ENCODE measurements at regions not wholly inside any gene's neighbourhood (a gene's known extent, or its start where the extent isn't known, plus 50 kb on each side); places are given as distances from the start of the nearest gene placed in this dataset.

DNA sequence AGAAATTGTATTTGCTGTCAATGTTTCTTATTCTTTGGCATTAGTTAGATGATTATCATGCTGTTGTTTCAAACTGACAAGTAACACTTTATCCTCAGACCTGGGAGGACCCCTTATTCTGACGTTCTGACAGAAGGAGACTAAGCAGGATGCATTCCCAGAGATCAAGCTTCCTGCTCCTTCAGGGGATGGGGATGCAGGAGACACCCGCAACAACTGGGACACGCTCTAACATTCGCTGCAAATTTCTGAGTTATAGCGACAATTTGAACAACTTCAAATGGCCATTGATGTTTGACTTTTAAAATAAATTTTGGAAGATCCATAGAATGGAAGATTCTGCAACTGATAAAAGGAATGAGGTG is 69.0 kb upstream of the ZNF184 start (continued):
- TF ChIP-seq CREB5 (CRISPR knock-in tag; IDR thresholded peaks at IDR 0.05; ENCODE audit: low read depth) (no peak), ARNTL (CRISPR knock-in tag; IDR thresholded peaks at IDR 0.05; ENCODE audit: borderline replicate concordance, low read depth) (no peak), TOX (CRISPR knock-in tag; IDR thresholded peaks at IDR 0.05; ENCODE audit: borderline replicate concordance) (no peak)

DNA sequence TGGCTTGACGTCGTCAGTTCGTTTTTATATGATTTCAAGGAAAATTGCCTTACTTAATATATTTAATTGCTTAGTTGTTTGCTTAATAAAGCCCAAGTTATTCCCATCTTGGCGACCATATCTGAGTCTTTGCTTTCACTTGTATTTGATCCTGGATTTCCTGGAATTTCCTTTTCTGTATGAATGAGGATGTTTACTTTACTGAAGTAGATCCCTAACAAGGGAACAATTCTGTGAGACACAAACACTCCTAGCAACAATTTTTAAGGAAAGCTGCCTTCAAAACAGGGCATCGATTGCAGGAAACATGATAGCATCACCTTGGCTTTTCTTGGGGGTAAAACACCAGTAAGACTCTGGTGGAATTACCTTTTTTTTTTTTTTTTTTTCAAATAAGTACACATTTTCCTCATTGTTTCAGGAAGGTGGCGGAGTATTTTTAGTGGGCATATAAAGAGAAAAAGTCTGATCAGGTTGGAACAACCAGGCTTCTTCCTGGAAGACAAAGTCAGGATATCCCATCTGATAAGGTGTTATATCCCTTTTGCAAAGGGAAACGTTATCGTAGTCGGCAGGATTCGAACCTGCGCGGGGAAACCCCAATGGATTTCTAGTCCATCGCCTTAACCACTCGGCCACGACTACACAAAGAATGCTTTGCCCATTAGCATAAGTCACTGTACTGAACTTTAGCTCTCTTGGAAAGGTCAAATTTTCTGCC is 68.5 kb upstream of the ZNF184 start:
- no peak for ATAC-seq
- TF ChIP-seq CREB5 (CRISPR knock-in tag; IDR thresholded peaks at IDR 0.05; ENCODE audit: low read depth) (no peak), ZFP30 (CRISPR knock-in tag; IDR thresholded peaks at IDR 0.05) (no peak), ARNTL (CRISPR knock-in tag; IDR thresholded peaks at IDR 0.05; ENCODE audit: borderline replicate concordance, low read depth) (no peak), TCF4 (CRISPR knock-in tag; IDR thresholded peaks at IDR 0.05; ENCODE audit: borderline replicate concordance) (no peak), ZNF70 (CRISPR knock-in tag; IDR thresholded peaks at IDR 0.05) (no peak), ZC3H10 (CRISPR knock-in tag; IDR thresholded peaks at IDR 0.05) (no peak), ZFP3 (CRISPR knock-in tag; IDR thresholded peaks at IDR 0.05) (no peak), PPARA (CRISPR knock-in tag; IDR thresholded peaks at IDR 0.05; ENCODE audit: borderline replicate concordance) (no peak), CSDC2 (CRISPR knock-in tag; IDR thresholded peaks at IDR 0.05) (no peak), ISL1 (CRISPR knock-in tag; IDR thresholded peaks at IDR 0.05) (no peak), ESRRG (CRISPR knock-in tag; IDR thresholded peaks at IDR 0.05) (no peak), TOX (CRISPR knock-in tag; IDR thresholded peaks at IDR 0.05; ENCODE audit: borderline replicate concordance) (no peak)
- TF ChIP-seq, protein P1, sequence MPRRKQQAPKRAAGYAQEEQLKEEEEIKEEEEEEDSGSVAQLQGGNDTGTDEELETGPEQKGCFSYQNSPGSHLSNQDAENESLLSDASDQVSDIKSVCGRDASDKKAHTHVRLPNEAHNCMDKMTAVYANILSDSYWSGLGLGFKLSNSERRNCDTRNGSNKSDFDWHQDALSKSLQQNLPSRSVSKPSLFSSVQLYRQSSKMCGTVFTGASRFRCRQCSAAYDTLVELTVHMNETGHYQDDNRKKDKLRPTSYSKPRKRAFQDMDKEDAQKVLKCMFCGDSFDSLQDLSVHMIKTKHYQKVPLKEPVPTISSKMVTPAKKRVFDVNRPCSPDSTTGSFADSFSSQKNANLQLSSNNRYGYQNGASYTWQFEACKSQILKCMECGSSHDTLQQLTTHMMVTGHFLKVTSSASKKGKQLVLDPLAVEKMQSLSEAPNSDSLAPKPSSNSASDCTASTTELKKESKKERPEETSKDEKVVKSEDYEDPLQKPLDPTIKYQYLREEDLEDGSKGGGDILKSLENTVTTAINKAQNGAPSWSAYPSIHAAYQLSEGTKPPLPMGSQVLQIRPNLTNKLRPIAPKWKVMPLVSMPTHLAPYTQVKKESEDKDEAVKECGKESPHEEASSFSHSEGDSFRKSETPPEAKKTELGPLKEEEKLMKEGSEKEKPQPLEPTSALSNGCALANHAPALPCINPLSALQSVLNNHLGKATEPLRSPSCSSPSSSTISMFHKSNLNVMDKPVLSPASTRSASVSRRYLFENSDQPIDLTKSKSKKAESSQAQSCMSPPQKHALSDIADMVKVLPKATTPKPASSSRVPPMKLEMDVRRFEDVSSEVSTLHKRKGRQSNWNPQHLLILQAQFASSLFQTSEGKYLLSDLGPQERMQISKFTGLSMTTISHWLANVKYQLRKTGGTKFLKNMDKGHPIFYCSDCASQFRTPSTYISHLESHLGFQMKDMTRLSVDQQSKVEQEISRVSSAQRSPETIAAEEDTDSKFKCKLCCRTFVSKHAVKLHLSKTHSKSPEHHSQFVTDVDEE (CRISPR knock-in tag; IDR thresholded peaks at IDR 0.05) = no peak

- no peak for ATAC-seq
Measured at GRCh38 chr6:27539551-27539950, 66.6 kb upstream of the ZNF184 start.

More at GRCh38 chr6:27539551-27539950, 66.6 kb upstream of the ZNF184 start:
- TF ChIP-seq ZNF8 (CRISPR knock-in tag; IDR thresholded peaks at IDR 0.05) = no peak
- TF ChIP-seq GLIS3 (CRISPR knock-in tag; IDR thresholded peaks at IDR 0.05) = no peak
- TF ChIP-seq ZC3H10 (CRISPR knock-in tag; IDR thresholded peaks at IDR 0.05) = no peak
- TF ChIP-seq BACH2 (CRISPR knock-in tag; IDR thresholded peaks at IDR 0.05; ENCODE audit: borderline replicate concordance) = no peak
- TF ChIP-seq RARB (CRISPR knock-in tag; IDR thresholded peaks at IDR 0.05) = no peak
- TF ChIP-seq PPARA (CRISPR knock-in tag; IDR thresholded peaks at IDR 0.05; ENCODE audit: borderline replicate concordance) = no peak
- TF ChIP-seq ESRRG (CRISPR knock-in tag; IDR thresholded peaks at IDR 0.05) = no peak
- TF ChIP-seq, protein P1 (CRISPR knock-in tag; IDR thresholded peaks at IDR 0.05) = no peak
- TF ChIP-seq ARNTL (CRISPR knock-in tag; IDR thresholded peaks at IDR 0.05; ENCODE audit: borderline replicate concordance, low read depth) = no peak
- TF ChIP-seq TCF4 (CRISPR knock-in tag; IDR thresholded peaks at IDR 0.05; ENCODE audit: borderline replicate concordance) = no peak
- no peak for TF ChIP-seq SNAI2 (CRISPR knock-in tag; IDR thresholded peaks at IDR 0.05)
- TF ChIP-seq POU6F1 (CRISPR knock-in tag; IDR thresholded peaks at IDR 0.05; ENCODE audit: borderline replicate concordance, low read depth) = no peak
- no peak for TF ChIP-seq OSR1 (CRISPR knock-in tag; IDR thresholded peaks at IDR 0.05)
- no peak for TF ChIP-seq ISL1 (CRISPR knock-in tag; IDR thresholded peaks at IDR 0.05)
- no peak for TF ChIP-seq TOX (CRISPR knock-in tag; IDR thresholded peaks at IDR 0.05; ENCODE audit: borderline replicate concordance)
- TF ChIP-seq, protein P2, sequence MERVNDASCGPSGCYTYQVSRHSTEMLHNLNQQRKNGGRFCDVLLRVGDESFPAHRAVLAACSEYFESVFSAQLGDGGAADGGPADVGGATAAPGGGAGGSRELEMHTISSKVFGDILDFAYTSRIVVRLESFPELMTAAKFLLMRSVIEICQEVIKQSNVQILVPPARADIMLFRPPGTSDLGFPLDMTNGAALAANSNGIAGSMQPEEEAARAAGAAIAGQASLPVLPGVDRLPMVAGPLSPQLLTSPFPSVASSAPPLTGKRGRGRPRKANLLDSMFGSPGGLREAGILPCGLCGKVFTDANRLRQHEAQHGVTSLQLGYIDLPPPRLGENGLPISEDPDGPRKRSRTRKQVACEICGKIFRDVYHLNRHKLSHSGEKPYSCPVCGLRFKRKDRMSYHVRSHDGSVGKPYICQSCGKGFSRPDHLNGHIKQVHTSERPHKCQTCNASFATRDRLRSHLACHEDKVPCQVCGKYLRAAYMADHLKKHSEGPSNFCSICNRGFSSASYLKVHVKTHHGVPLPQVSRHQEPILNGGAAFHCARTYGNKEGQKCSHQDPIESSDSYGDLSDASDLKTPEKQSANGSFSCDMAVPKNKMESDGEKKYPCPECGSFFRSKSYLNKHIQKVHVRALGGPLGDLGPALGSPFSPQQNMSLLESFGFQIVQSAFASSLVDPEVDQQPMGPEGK (CRISPR knock-in tag; IDR thresholded peaks at IDR 0.05; ENCODE audit: borderline replicate concordance) = no peak
- TF ChIP-seq ZNF565 (CRISPR knock-in tag; conservative IDR thresholded peaks at IDR 0.05; ENCODE audit: low read depth) = no peak
- no peak for TF ChIP-seq CSRNP3 (CRISPR knock-in tag; IDR thresholded peaks at IDR 0.05)
